KMS-11 (cell line): ENCODE measurements at regions not wholly inside any gene's neighbourhood (a gene's known extent, or its start where the extent isn't known, plus 50 kb on each side); places are given as distances from the start of the nearest gene placed in this dataset.

Experiments
- H2AFZ ChIP-seq: fragments of 200-600 bp; sonication (generic); 2 replicates; pipeline ENCODE4 v1.6.1; 2016; ENCODE audit warnings: antibody characterized with exemption, mixed run types, low read depth
- H3K27ac ChIP-seq: fragments of 200-600 bp; sonication (generic); 2 replicates; pipeline ENCODE4 v1.6.1; 2016; ENCODE audit warnings: mild to moderate bottlenecking, mixed run types
- H3K27me3 ChIP-seq: fragments of 200-600 bp; sonication (generic); 2 replicates; pipeline ENCODE4 v1.6.1; 2017; ENCODE audit warnings: mild to moderate bottlenecking, low read depth, mixed run types, moderate library complexity; ENCODE audit not compliant: insufficient read depth
- H3K36me3 ChIP-seq: fragments of 200-600 bp; sonication (generic); 2 replicates; pipeline ENCODE4 v1.6.1; 2017; ENCODE audit warnings: mild to moderate bottlenecking, mixed run types; ENCODE audit not compliant: insufficient read depth
- H3K4me1 ChIP-seq: fragments of 200-600 bp; sonication (generic); 2 replicates; pipeline ENCODE4 v1.6.1; 2016; ENCODE audit warnings: mild to moderate bottlenecking, low read depth, mixed run types; ENCODE audit not compliant: poor library complexity, severe bottlenecking
- H3K4me2 ChIP-seq: fragments of 200-600 bp; sonication (generic); 2 replicates; pipeline ENCODE4 v1.7.0; 2016; ENCODE audit warnings: mild to moderate bottlenecking, mixed run types
- H3K4me3 ChIP-seq: fragments of 200-600 bp; sonication (generic); IDR thresholded peaks from 2 replicates; pipeline ENCODE4 v1.6.1; 2017; ENCODE audit warnings: low read depth, low read length, mixed read lengths; ENCODE audit not compliant: insufficient read depth
- H3K79me2 ChIP-seq: fragments of 200-600 bp; sonication (generic); 2 replicates; pipeline ENCODE4 v1.6.1; 2016; ENCODE audit warnings: low read depth, mixed run types; ENCODE audit not compliant: insufficient read depth
- H3K9ac ChIP-seq: fragments of 200-600 bp; sonication (generic); 2 replicates; pipeline ENCODE4 v1.6.1; 2016; ENCODE audit warnings: mild to moderate bottlenecking, mixed run types
- H4K20me1 ChIP-seq: fragments of 200-600 bp; sonication (generic); 2 replicates; pipeline ENCODE4 v1.6.1; 2016; ENCODE audit warnings: mild to moderate bottlenecking, mixed run types; ENCODE audit not compliant: insufficient read depth
- TF ChIP-seq, protein P1 (sequence below): fragments of 200-600 bp; sonication (generic); conservative IDR thresholded peaks from 2 replicates; pipeline ENCODE4 v1.6.1; 2017; ENCODE audit warnings: low read depth, mild to moderate bottlenecking, antibody characterized with exemption, low read length, moderate library complexity, mixed read lengths

DNA sequence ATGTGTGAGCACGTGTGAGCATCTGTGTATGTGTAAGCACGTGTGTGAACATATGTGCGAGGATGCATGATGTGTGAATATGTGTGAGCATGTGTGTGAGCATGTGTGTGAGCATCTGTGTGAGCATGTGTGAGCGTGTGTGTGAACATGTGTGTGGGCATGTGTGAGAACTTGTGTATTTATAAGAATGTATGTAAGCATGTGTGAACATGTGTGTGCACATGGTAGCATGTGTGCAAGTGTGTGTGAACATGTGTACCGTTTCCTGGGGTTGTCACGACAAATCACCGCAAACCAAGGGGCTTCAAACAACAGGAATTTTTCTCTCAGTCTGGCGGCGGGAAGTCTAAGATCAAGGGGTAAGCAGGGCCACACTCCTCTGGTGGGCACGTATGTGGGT, 238.3 kb downstream of the CTTN start:
- TF ChIP-seq, protein P1, sequence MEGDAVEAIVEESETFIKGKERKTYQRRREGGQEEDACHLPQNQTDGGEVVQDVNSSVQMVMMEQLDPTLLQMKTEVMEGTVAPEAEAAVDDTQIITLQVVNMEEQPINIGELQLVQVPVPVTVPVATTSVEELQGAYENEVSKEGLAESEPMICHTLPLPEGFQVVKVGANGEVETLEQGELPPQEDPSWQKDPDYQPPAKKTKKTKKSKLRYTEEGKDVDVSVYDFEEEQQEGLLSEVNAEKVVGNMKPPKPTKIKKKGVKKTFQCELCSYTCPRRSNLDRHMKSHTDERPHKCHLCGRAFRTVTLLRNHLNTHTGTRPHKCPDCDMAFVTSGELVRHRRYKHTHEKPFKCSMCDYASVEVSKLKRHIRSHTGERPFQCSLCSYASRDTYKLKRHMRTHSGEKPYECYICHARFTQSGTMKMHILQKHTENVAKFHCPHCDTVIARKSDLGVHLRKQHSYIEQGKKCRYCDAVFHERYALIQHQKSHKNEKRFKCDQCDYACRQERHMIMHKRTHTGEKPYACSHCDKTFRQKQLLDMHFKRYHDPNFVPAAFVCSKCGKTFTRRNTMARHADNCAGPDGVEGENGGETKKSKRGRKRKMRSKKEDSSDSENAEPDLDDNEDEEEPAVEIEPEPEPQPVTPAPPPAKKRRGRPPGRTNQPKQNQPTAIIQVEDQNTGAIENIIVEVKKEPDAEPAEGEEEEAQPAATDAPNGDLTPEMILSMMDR, result no peak
- no peak overlapping the region for H3K4me2 ChIP-seq
- H3K79me2 ChIP-seq, result no peaks in the 10 kb centered on the region
- H4K20me1 ChIP-seq, result no peaks in the 10 kb centered on the region
- H3K27me3 ChIP-seq, result no peaks in the 10 kb centered on the region
- H3K9ac ChIP-seq, result no peak overlapping the region
- no peak overlapping the region for H2AFZ ChIP-seq
- H3K27ac ChIP-seq, result no peak overlapping the region
- no peak overlapping the region for H3K4me3 ChIP-seq
- no peaks in the 10 kb centered on the region for H3K36me3 ChIP-seq
- H3K4me1 ChIP-seq, result no peaks in the 10 kb centered on the region

DNA sequence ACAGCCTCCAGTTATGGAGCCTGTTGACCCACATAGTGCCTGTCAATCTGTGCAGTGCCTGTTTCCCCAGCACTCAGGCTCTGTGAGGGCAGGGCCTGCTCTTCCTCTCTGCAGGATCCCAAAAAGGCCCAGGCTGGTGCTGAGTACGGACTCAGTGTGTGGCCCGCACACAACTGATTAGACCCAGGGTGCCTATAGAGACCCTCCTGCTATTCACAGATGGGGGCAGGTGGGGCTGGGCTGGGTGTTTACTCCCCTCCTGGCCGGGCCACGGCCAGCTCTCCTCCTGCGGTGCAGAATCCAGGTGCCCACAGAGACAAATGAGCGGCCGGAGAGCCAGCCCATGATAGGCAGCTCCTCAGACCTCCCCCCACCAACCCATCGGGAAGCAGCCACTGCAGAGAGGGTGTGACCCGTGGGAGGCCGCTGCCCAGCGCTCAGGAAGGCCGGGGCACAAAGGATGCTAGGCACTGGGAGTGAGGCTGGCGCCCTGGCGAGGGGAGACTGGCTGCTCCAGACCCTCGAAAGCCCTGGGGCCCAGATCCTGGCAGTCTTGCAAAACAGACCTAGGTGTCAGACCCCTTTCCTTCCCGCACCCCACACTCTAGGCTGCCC, 239.0 kb downstream of the CTTN start:
- no peak overlapping the region for H3K4me2 ChIP-seq
- H4K20me1 ChIP-seq, result no peaks in the 10 kb centered on the region
- H2AFZ ChIP-seq, result no peak overlapping the region
- no peaks in the 10 kb centered on the region for H3K27me3 ChIP-seq
- H3K4me1 ChIP-seq, result no peaks in the 10 kb centered on the region
- TF ChIP-seq, protein P1, result no peak
- H3K4me3 ChIP-seq, result no peak overlapping the region
- no peak overlapping the region for H3K9ac ChIP-seq
- no peaks in the 10 kb centered on the region for H3K79me2 ChIP-seq
- no peak overlapping the region for H3K27ac ChIP-seq
- H3K36me3 ChIP-seq, result no peaks in the 10 kb centered on the region

DNA sequence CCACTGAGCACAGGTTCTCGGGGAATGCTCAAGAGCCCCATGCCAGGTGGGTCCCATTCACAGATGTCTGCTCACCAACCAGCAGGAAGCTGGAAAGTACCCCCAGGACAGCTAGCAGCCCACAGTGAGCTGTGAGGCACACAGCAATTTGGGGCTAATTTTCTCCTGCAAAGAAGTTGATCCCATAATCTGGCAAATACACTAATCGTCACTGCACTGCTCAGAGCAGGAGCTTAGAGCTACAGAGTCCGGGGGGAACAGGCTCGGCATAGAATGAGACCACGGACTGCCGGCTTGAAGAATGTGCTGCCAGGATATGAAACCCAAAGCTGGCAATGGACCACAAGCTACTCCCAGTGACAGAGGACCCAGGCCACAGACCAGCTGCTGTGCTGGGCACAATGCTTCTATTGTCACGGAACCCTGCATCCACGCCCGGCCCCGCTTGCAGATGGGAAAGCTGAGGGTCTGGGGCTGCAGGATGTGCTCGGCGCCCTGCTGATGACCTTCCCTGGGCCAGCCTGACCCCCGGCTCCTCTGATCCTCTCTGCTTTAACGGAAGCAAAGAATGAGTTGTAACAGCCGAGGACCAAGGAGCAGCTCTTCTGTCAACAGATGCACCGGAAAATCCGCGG, 239.7 kb downstream of the CTTN start:
- Histone ChIP-seq H3K79me2 (no peaks in the 10 kb centered on the region), H3K4me3 (no peak overlapping the region), H3K36me3 (no peaks in the 10 kb centered on the region), H2AFZ (no peak overlapping the region), H4K20me1 (no peaks in the 10 kb centered on the region), H3K4me2 (no peak overlapping the region), H3K27me3 (no peaks in the 10 kb centered on the region), H3K27ac (no peak overlapping the region), H3K9ac (no peak overlapping the region), H3K4me1 (no peaks in the 10 kb centered on the region)
- TF ChIP-seq, protein P1, result no peak

DNA sequence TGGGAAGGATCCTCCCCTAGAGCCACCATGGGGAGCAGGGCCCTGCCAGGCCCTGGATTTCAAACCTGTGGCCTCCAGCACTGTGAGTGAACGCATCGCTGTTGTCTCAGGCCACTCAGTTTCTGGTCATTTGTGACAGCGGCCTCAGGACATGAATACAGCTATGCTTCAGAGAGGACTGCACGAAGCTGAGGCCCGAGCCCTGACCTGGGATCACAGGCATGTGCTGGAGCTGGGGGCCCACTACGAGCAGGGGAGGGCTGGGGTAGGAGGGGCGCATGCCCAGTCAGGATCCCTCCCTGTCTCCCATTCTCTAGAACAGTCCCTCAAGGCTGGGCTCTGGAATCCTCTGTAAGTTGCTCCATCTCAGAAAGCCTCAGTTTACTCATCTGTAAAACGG, 242.1 kb downstream of the CTTN start:
- Histone ChIP-seq H2AFZ (no peak overlapping the region), H3K4me3 (no peak overlapping the region), H3K27ac (no peak overlapping the region), H3K27me3 (no peaks in the 10 kb centered on the region), H4K20me1 (no peaks in the 10 kb centered on the region), H3K79me2 (no peaks in the 10 kb centered on the region), H3K36me3 (no peaks in the 10 kb centered on the region), H3K4me2 (no peak overlapping the region), H3K9ac (no peak overlapping the region), H3K4me1 (no peaks in the 10 kb centered on the region)
- TF ChIP-seq, protein P1, result no peak
